ENCODE measurements at regions not wholly inside any gene's neighbourhood (a gene's known extent, or its start where the extent isn't known, plus 50 kb on each side); places are given as distances from the start of the nearest gene placed in this dataset.
"Not testable (repeated sequence)": the region's sequence is repeated elsewhere in the genome, so short reads cannot be mapped to it uniquely, and the experiment has no call there.

DNA sequence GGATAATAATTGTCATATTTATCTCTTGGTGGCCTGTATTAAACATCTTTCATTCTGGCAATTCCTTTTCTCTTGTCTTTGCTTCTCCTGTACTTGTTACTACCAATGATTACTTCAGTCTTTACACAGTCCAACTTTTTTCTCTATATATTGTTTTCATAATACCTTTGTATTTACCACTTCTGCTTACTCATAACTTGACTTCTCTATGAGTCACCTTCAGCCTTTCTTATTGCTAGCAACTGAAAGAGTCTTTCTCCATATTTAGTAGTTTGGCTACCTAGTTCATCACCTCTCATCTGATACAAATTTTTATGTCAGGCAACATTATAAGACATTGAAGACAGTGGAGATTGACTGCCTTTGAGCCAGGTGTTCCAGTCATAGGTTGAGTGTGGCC, 349.3 kb upstream of the TSPY2 start:
- CTCF ChIA-PET (ENCODE audit: partially characterized antibody); H3K4me3 ChIP-seq (ENCODE audit: extremely low read depth in 1 of 4, insufficient read depth in 2 of 4, low read depth in 3 of 4, low read length in 4 of 4); H4K5ac ChIP-seq (ENCODE audit: insufficient read length, low read depth, low read length); H3K14ac ChIP-seq (ENCODE audit: insufficient read length); POLR2A ChIA-PET (ENCODE audit: partially characterized antibody); H3K79me1 ChIP-seq (ENCODE audit: low read depth, low read length); H3K4me1 ChIP-seq (replicated peaks in 1 of 4; ENCODE audit: control insufficient read depth in 3 of 4, insufficient read depth in 4 of 4, low read length in 3 of 4); H2BK5ac ChIP-seq (ENCODE audit: low read depth, low read length); H4K91ac ChIP-seq (replicated peaks; ENCODE audit: insufficient read length, low read length); H3K9ac ChIP-seq (replicated peaks in 1 of 4; ENCODE audit: extremely low read depth in 1 of 4, low read depth in 3 of 4, low read length in 3 of 4); H3K9me3 ChIP-seq (ENCODE audit: insufficient read depth in 2 of 2, low read depth in 1 of 2, low read length in 1 of 2); H2AK5ac ChIP-seq (ENCODE audit: low read depth, low read length); DNase-seq (ENCODE audit: low read depth in 1 of 2, low spot score in 2 of 2); H3K18ac ChIP-seq (ENCODE audit: extremely low read depth, low read length); H3K4me2 ChIP-seq (ENCODE audit: insufficient read depth in 1 of 2, low read depth in 2 of 2, low read length in 2 of 2); FAIRE-seq; H4K20me1 ChIP-seq (replicated peaks in 1 of 2; ENCODE audit: control insufficient read depth in 1 of 2, insufficient read depth in 2 of 2, low read length in 2 of 2); H3K27me3 ChIP-seq (replicated peaks in 1 of 4; ENCODE audit: control insufficient read depth in 3 of 4, extremely low read depth in 1 of 4, insufficient read depth in 3 of 4, low read length in 3 of 4); H2AFZ ChIP-seq (ENCODE audit: low read length); H3K56ac ChIP-seq (replicated peaks; ENCODE audit: insufficient read length, low read depth, low read length); H3K23ac ChIP-seq (ENCODE audit: insufficient read length); H2BK120ac ChIP-seq (replicated peaks; ENCODE audit: low read depth, low read length); H3K27ac ChIP-seq (ENCODE audit: low read depth, low read length); H2BK20ac ChIP-seq (ENCODE audit: low read length); H3K4ac ChIP-seq (replicated peaks; ENCODE audit: insufficient read length, low read depth, low read length); H3K79me2 ChIP-seq (ENCODE audit: control insufficient read depth in 1 of 2, insufficient read depth in 2 of 2, low read length in 2 of 2); H2BK15ac ChIP-seq (ENCODE audit: low read length); H4K8ac ChIP-seq (ENCODE audit: extremely low read depth, insufficient read depth, low read length); H2BK12ac ChIP-seq (ENCODE audit: low read depth, low read length); H3K23me2 ChIP-seq (ENCODE audit: low read depth, low read length); H3K36me3 ChIP-seq (ENCODE audit: control insufficient read depth in 2 of 4, insufficient read depth in 4 of 4, low read length in 3 of 4): not testable (repeated sequence)

DNA sequence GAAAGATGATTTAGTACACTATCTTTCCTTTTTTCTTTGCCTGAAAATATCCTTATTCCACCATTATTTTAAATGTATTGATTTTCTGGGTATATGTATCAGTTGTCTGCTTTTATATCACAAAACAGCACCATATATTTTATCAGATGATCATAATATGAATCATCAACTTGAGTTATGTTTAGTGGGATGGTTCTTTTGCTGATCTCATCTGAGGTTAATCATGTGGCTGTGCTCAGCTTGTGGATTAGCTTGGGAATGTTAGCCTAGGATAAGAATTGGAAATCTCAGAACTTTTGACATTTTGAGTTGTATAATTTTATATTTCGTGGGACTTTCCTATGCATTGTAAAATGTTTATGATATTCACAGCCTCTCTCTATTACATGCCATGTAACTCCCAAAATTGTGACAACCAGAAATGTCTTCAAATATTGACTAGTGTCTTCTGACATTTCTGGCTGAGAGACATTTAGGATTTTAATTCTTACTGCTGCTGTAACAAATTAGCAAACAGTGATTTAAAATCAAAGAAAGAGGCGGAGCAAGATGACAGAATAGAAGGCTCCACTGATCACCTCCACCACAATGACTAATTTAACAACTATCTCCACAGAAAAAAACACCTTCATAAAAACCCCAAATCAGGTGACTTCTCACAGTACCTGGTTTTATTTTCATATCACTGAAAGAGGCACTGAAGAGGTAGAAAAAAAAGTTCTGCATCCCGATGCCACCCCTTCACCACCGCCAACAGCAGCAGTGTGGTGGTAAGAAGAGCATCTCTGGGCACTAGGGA, 337.1 kb upstream of the TSPY2 start:
- FAIRE-seq; H4K91ac ChIP-seq (replicated peaks; ENCODE audit: insufficient read length, low read length); H2BK15ac ChIP-seq (ENCODE audit: low read length); H3K9me3 ChIP-seq (ENCODE audit: insufficient read depth in 2 of 2, low read depth in 1 of 2, low read length in 1 of 2); H3K27me3 ChIP-seq (replicated peaks in 1 of 4; ENCODE audit: control insufficient read depth in 3 of 4, extremely low read depth in 1 of 4, insufficient read depth in 3 of 4, low read length in 3 of 4); CTCF ChIA-PET (ENCODE audit: partially characterized antibody); H3K4ac ChIP-seq (replicated peaks; ENCODE audit: insufficient read length, low read depth, low read length); H3K23me2 ChIP-seq (ENCODE audit: low read depth, low read length); H3K18ac ChIP-seq (ENCODE audit: extremely low read depth, low read length); H4K20me1 ChIP-seq (replicated peaks in 1 of 2; ENCODE audit: control insufficient read depth in 1 of 2, insufficient read depth in 2 of 2, low read length in 2 of 2); H3K79me2 ChIP-seq (ENCODE audit: control insufficient read depth in 1 of 2, insufficient read depth in 2 of 2, low read length in 2 of 2); H2AK5ac ChIP-seq (ENCODE audit: low read depth, low read length); H2BK12ac ChIP-seq (ENCODE audit: low read depth, low read length); DNase-seq (ENCODE audit: low read depth in 1 of 2, low spot score in 2 of 2); H4K5ac ChIP-seq (ENCODE audit: insufficient read length, low read depth, low read length); H2BK20ac ChIP-seq (ENCODE audit: low read length); H3K79me1 ChIP-seq (ENCODE audit: low read depth, low read length); H3K9ac ChIP-seq (replicated peaks in 1 of 4; ENCODE audit: extremely low read depth in 1 of 4, low read depth in 3 of 4, low read length in 3 of 4); H3K14ac ChIP-seq (ENCODE audit: insufficient read length); H3K56ac ChIP-seq (replicated peaks; ENCODE audit: insufficient read length, low read depth, low read length); H3K36me3 ChIP-seq (ENCODE audit: control insufficient read depth in 2 of 4, insufficient read depth in 4 of 4, low read length in 3 of 4); H4K8ac ChIP-seq (ENCODE audit: extremely low read depth, insufficient read depth, low read length); H3K27ac ChIP-seq (ENCODE audit: low read depth, low read length); H2BK120ac ChIP-seq (replicated peaks; ENCODE audit: low read depth, low read length); H2AFZ ChIP-seq (ENCODE audit: low read length); H2BK5ac ChIP-seq (ENCODE audit: low read depth, low read length); H3K4me3 ChIP-seq (ENCODE audit: extremely low read depth in 1 of 4, insufficient read depth in 2 of 4, low read depth in 3 of 4, low read length in 4 of 4); H3K23ac ChIP-seq (ENCODE audit: insufficient read length); H3K4me2 ChIP-seq (ENCODE audit: insufficient read depth in 1 of 2, low read depth in 2 of 2, low read length in 2 of 2); H3K4me1 ChIP-seq (replicated peaks in 1 of 4; ENCODE audit: control insufficient read depth in 3 of 4, insufficient read depth in 4 of 4, low read length in 3 of 4); POLR2A ChIA-PET (ENCODE audit: partially characterized antibody): not testable (repeated sequence)
- 86% methylated on average over 2 of the region's 4 CpGs; no CpG with 5 or more reads in 1 of the 2 experiments for WGBS, 2 experiments (ENCODE audit: extremely low coverage in 1 of 2, insufficient coverage in 1 of 2, insufficient read length in 1 of 2, insufficient replicate concordance in 2 of 2, low coverage in 1 of 2, low lambda C conversion rate in 2 of 2, missing lambda C conversion rate in 1 of 2)

Data from H1 (cell line).